IMR-90 (cell line): ENCODE measurements at regions not wholly inside any gene's neighbourhood (a gene's known extent, or its start where the extent isn't known, plus 50 kb on each side); places are given as distances from the start of the nearest gene placed in this dataset.

Experiments used
- ATAC-seq: fragments of 200-7000 bp; cut with Tn5 transposase; 2 replicates; pipeline ENCODE4 v1.9.1; 2020; ENCODE audit warnings: low read depth, mild to moderate bottlenecking, moderate library complexity
- BruUV-seq: library from RNA; stranded (reverse); fragments of 400-500 nt; replicated peaks from 2 replicates; lab custom pipeline; 2021; lab: Mats Ljungman, UMichigan
- CTCF ChIA-PET: fragments of 300-600 bp; formaldehyde crosslinking; extraction: SDS; loops from one replicate; lab custom pipeline; 2021; ENCODE audit warnings: antibody characterized with exemption; lab: Yijun Ruan, JAX
- POLR2A ChIA-PET: fragments of 300-600 bp; sonication (Branson Sonifier 250); formaldehyde crosslinking; loops from one replicate; lab custom pipeline; 2022; ENCODE audit warnings: antibody characterized with exemption; ENCODE audit not compliant: unreplicated experiment; lab: Charles Lee
- DNase-seq: peaks from one replicate; pipeline ENCODE4 v3.0.0; 2013
- H2AFZ ChIP-seq: replicated peaks from 2 replicates; pipeline ENCODE3; 2013; ENCODE audit warnings: low read length, mild to moderate bottlenecking; ENCODE audit not compliant: poor library complexity
- H2AK5ac ChIP-seq: 2 replicates; pipeline ENCODE4 v1.6.1; 2013; ENCODE audit warnings: low read depth, low read length, inconsistent platforms
- H2AK9ac ChIP-seq: replicated peaks from 2 replicates; pipeline ENCODE3; 2013; ENCODE audit warnings: mild to moderate bottlenecking, low read depth, low read length, moderate library complexity; ENCODE audit not compliant: poor library complexity
- H2BK120ac ChIP-seq: 2 replicates; pipeline ENCODE4 v1.6.1; 2013; ENCODE audit warnings: low read depth, low read length, inconsistent platforms
- H2BK15ac ChIP-seq: 3 replicates; pipeline ENCODE4 v1.6.1; 2013; ENCODE audit warnings: low read depth, low read length, inconsistent platforms
- H2BK20ac ChIP-seq: 2 replicates; pipeline ENCODE4 v1.6.1; 2013; ENCODE audit warnings: low read depth, mild to moderate bottlenecking, inconsistent platforms, low read length, moderate library complexity
- H2BK5ac ChIP-seq: 2 replicates; pipeline ENCODE4 v1.6.1; 2013; ENCODE audit warnings: mild to moderate bottlenecking, low read depth, low read length, inconsistent platforms; ENCODE audit not compliant: poor library complexity, severe bottlenecking
- H3K14ac ChIP-seq: replicated peaks from 2 replicates; pipeline ENCODE4 v1.6.1; 2013; ENCODE audit warnings: low read depth, low read length, inconsistent platforms
- H3K18ac ChIP-seq: 2 replicates; pipeline ENCODE4 v1.6.1; 2013; ENCODE audit warnings: low read depth, low read length, control low read depth
- H3K23ac ChIP-seq: 2 replicates; pipeline ENCODE4 v1.6.1; 2013; ENCODE audit warnings: low read depth, low read length, inconsistent platforms
- H3K27ac ChIP-seq: 2 replicates; pipeline ENCODE4 v1.5.1; 2013; ENCODE audit warnings: mild to moderate bottlenecking, control low read depth, low read length; ENCODE audit not compliant: insufficient read depth
- H3K27me3 ChIP-seq: 2 replicates; pipeline ENCODE4 v1.6.1; 2013; ENCODE audit warnings: low read length; ENCODE audit not compliant: control insufficient read depth, insufficient read depth
- H3K36me3 ChIP-seq: 2 replicates; pipeline ENCODE4 v1.6.1; 2013; ENCODE audit warnings: low read length, mixed read lengths; ENCODE audit not compliant: control insufficient read depth, insufficient read depth
- H3K4ac ChIP-seq: 2 replicates; pipeline ENCODE4 v1.6.1; 2013; ENCODE audit warnings: low read depth, low read length, inconsistent platforms
- H3K4me1 ChIP-seq: 2 replicates; pipeline ENCODE4 v1.6.1; 2013; ENCODE audit warnings: low read length, mixed read lengths; ENCODE audit not compliant: control insufficient read depth, insufficient read depth
- H3K4me2 ChIP-seq: 2 replicates; pipeline ENCODE4 v1.6.1; 2013; ENCODE audit warnings: low read depth, mild to moderate bottlenecking, control low read depth, low read length, moderate library complexity
- H3K4me3 ChIP-seq: 2 replicates; pipeline ENCODE4 v1.5.1; 2013; ENCODE audit warnings: low read depth, mild to moderate bottlenecking, control low read depth, low read length, moderate library complexity; ENCODE audit not compliant: insufficient read depth
- H3K56ac ChIP-seq: 2 replicates; pipeline ENCODE4 v1.6.1; 2013; ENCODE audit warnings: low read length, inconsistent platforms; ENCODE audit not compliant: insufficient read depth; ENCODE audit errors: extremely low read depth
- H3K79me1 ChIP-seq, 2 experiments: 2 replicates each; pipeline ENCODE4 v1.6.1; 2013; ENCODE audit warnings: low read length in 2 of 2, inconsistent platforms in 1 of 2, low read depth in 1 of 2
- H3K9ac ChIP-seq: 2 replicates; pipeline ENCODE4 v1.6.1; 2013; ENCODE audit warnings: low read depth, low read length, control low read depth
- H3K9me1 ChIP-seq: 2 replicates; pipeline ENCODE4 v1.6.1; 2013; ENCODE audit warnings: low read length, inconsistent platforms; ENCODE audit not compliant: insufficient read depth
- H3K9me3 ChIP-seq: 2 replicates; pipeline ENCODE4 v1.6.1; 2013; ENCODE audit warnings: low read length; ENCODE audit not compliant: control insufficient read depth, insufficient read depth
- H4K20me1 ChIP-seq: 2 replicates; pipeline ENCODE4 v1.6.1; 2013; ENCODE audit warnings: low read length, inconsistent platforms; ENCODE audit not compliant: insufficient read depth
- H4K5ac ChIP-seq: 2 replicates; pipeline ENCODE4 v1.6.1; 2013; ENCODE audit warnings: mild to moderate bottlenecking, low read depth, low read length, control low read depth
- H4K8ac ChIP-seq, 2 experiments: 2 replicates each; pipeline ENCODE4 v1.6.1; 2013; ENCODE audit warnings: low read depth in 2 of 2, low read length in 2 of 2, control low read depth in 1 of 2, inconsistent platforms in 1 of 2
- H4K91ac ChIP-seq: 2 replicates; pipeline ENCODE4 v1.6.1; 2013; ENCODE audit warnings: low read depth, low read length, inconsistent platforms; ENCODE audit not compliant: insufficient read depth
- BHLHE40 ChIP-seq: fragments of 150-350 bp; IDR thresholded peaks from 2 replicates; pipeline ENCODE4 v1.6.1; 2016; ENCODE audit warnings: mild to moderate bottlenecking, low read depth, low read length
- CEBPB ChIP-seq: IDR thresholded peaks from 2 replicates; pipeline ENCODE4 v1.6.1; 2012; ENCODE audit warnings: low read depth, low read length, improper control_type of control experiment
- CHD1 ChIP-seq: IDR thresholded peaks from 2 replicates; pipeline ENCODE4 v1.6.1; 2012; ENCODE audit warnings: low read depth, low read length, improper control_type of control experiment
- MAZ ChIP-seq: IDR thresholded peaks from 2 replicates; pipeline ENCODE4 v1.6.1; 2012; ENCODE audit warnings: low read depth, mild to moderate bottlenecking, low read length, improper control_type of control experiment, moderate library complexity, borderline replicate concordance
- MXI1 ChIP-seq: IDR thresholded peaks from 2 replicates; pipeline ENCODE4 v1.6.1; 2012; ENCODE audit warnings: low read depth, mild to moderate bottlenecking, low read length, moderate library complexity, borderline replicate concordance
- NFE2L2 ChIP-seq: fragments of 150-350 bp; IDR thresholded peaks from 2 replicates; pipeline ENCODE4 v1.6.1; 2016; ENCODE audit warnings: low read depth, mild to moderate bottlenecking, low read length
- POLR2A ChIP-seq: IDR thresholded peaks from 2 replicates; pipeline ENCODE4 v1.6.1; 2012; ENCODE audit warnings: mild to moderate bottlenecking, low read depth, low read length
- RAD21 ChIP-seq: IDR thresholded peaks from 2 replicates; pipeline ENCODE4 v1.6.1; 2012; ENCODE audit warnings: low read length, improper control_type of control experiment
- RCOR1 ChIP-seq: IDR thresholded peaks from 2 replicates; pipeline ENCODE4 v1.6.1; 2012; ENCODE audit warnings: mild to moderate bottlenecking, low read length, improper control_type of control experiment; ENCODE audit not compliant: insufficient replicate concordance
- RFX5 ChIP-seq: IDR thresholded peaks from 2 replicates; pipeline ENCODE4 v1.8.0; 2012; ENCODE audit warnings: low read depth, mild to moderate bottlenecking, low read length, moderate library complexity
- SMC3 ChIP-seq: fragments of 150-350 bp; IDR thresholded peaks from 2 replicates; pipeline ENCODE4 v1.6.1; 2016; ENCODE audit warnings: low read depth, mild to moderate bottlenecking, antibody characterized with exemption, low read length, moderate library complexity
- WGBS, 2 experiments: methylation state at CpG; one replicate each; pipeline versions ENCODE4 v1.1.5 to v1.1.7; 2013; ENCODE audit warnings: missing lambda C conversion rate in 2 of 2; ENCODE audit not compliant: insufficient read length in 1 of 2; ENCODE audit errors: extremely low coverage in 2 of 2; 5-methylcytosine and 5-hydroxymethylcytosine counted together
- dilution Hi-C: fragments of 300-500 bp; cut with HindIII; formaldehyde crosslinking; loops from one replicate; pipeline ENCODE4 v1.14.3; 2018; ENCODE audit warnings: low sequenced_read_pairs; ENCODE audit not compliant: unreplicated experiment
- in situ Hi-C: fragments of 300-500 bp; cut with MboI; formaldehyde crosslinking; loops from 3 replicates; pipeline ENCODE4 v1.14.3; 2019; ENCODE audit warnings: low sequenced_read_pairs, inconsistent platforms, mixed read lengths
- intact Hi-C: fragments of 100-400 bp; cut with micrococcal nuclease; formaldehyde crosslinking; loops from 2 replicates; pipeline ENCODE4 v1.10.0; 2022
- TF ChIP-seq, protein P1 (sequence below): fragments of 150-350 bp; IDR thresholded peaks from 2 replicates; pipeline ENCODE4 v1.6.1; 2017; ENCODE audit warnings: mild to moderate bottlenecking, antibody characterized with exemption, low read length, low read depth
- TF ChIP-seq, protein P2 (sequence below): fragments of 150-350 bp; IDR thresholded peaks from 2 replicates; pipeline ENCODE4 v1.6.1; 2016; ENCODE audit warnings: low read depth, mild to moderate bottlenecking, low read length, moderate library complexity, borderline replicate concordance

DNA sequence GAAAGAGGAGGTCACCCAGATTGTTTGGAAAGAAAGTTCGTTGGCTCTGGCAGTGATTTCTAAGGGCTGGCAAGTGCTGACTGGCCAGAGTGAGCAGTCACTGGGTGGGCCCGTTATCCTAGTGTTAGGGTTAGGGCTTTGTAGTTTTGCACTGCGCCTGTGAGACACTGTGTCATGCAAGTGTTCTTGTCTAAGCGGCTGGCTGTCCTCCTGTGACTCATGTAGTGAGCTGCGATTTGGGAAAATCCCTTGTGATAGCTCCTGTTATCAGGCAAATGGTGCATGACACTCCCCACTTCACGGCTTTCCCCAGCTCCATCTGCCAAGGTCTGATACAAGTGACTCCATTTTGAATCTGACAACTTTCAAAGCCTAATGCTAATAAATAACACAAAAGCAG, 526.0 kb upstream of the ADAMTS16 start:
- DNase-seq: no peak
- Histone ChIP-seq H4K20me1 (no peaks in the 10 kb centered on the region), H3K36me3 (no peaks in the 10 kb centered on the region), H3K27me3 (no peaks in the 10 kb centered on the region), H2BK5ac (no peak overlapping the region), H3K4me1 (no peaks in the 10 kb centered on the region), H4K91ac (no peak overlapping the region), H2BK15ac (no peak overlapping the region), H3K9me1 (no peaks in the 10 kb centered on the region), H4K8ac (no peak overlapping the region), H3K18ac (no peak overlapping the region), H2AK5ac (no peak overlapping the region), H3K9me3 (peaks cover 10% of the 10 kb centered on the region), H2BK20ac (no peak overlapping the region), H3K23ac (no peak overlapping the region), H2AK9ac (no peak overlapping the region), H3K9ac (no peak overlapping the region), H4K5ac (no peak overlapping the region), H3K14ac (no peak overlapping the region), H3K4ac (no peak overlapping the region), H3K4me2 (no peak overlapping the region), H3K79me1 (no peaks in the 10 kb centered on the region), H3K4me3 (no peak overlapping the region), H2BK120ac (no peak overlapping the region), H3K27ac (no peak overlapping the region), H3K56ac (no peak overlapping the region), H2AFZ (no peak overlapping the region)
- dilution Hi-C loops: no loop called here
- no peak for ATAC-seq
- in situ Hi-C loops: no loop called here
- ChIA-PET CTCF (no interaction called here), POLR2A (no interaction called here)
- intact Hi-C loops: no loop called here
- no CpG with 5 or more reads among the region's 6 CpGs for WGBS, 2 experiments
- BruUV-seq: no TSS peak
- TF ChIP-seq SMC3: no peak
- no peak for TF ChIP-seq RFX5
- no peak for TF ChIP-seq CHD1
- no peak for TF ChIP-seq RCOR1
- TF ChIP-seq, protein P1, sequence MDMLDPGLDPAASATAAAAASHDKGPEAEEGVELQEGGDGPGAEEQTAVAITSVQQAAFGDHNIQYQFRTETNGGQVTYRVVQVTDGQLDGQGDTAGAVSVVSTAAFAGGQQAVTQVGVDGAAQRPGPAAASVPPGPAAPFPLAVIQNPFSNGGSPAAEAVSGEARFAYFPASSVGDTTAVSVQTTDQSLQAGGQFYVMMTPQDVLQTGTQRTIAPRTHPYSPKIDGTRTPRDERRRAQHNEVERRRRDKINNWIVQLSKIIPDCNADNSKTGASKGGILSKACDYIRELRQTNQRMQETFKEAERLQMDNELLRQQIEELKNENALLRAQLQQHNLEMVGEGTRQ: no peak
- TF ChIP-seq, protein P2, sequence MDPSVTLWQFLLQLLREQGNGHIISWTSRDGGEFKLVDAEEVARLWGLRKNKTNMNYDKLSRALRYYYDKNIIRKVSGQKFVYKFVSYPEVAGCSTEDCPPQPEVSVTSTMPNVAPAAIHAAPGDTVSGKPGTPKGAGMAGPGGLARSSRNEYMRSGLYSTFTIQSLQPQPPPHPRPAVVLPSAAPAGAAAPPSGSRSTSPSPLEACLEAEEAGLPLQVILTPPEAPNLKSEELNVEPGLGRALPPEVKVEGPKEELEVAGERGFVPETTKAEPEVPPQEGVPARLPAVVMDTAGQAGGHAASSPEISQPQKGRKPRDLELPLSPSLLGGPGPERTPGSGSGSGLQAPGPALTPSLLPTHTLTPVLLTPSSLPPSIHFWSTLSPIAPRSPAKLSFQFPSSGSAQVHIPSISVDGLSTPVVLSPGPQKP: no peak
- no peak for TF ChIP-seq MXI1
- no peak for TF ChIP-seq MAZ
- TF ChIP-seq BHLHE40: no peak
- TF ChIP-seq RAD21: no peak
- no peak for TF ChIP-seq POLR2A
- TF ChIP-seq CEBPB: no peak
- TF ChIP-seq NFE2L2: no peak
